Stimulated activated CD8-positive, alpha-beta memory T cell treated with anti-CD3 and anti-CD28 coated beads, Interleukin-4, amount 100 ng/mL, for 24 hours (primary cell): ENCODE measurements at regions not wholly inside any gene's neighbourhood (a gene's known extent, or its start where the extent isn't known, plus 50 kb on each side); places are given as distances from the start of the nearest gene placed in this dataset.
"Not testable (repeated sequence)": the region's sequence is repeated elsewhere in the genome, so short reads cannot be mapped to it uniquely, and the experiment has no call there.

Source experiments
- DNase-seq: peaks from one replicate; pipeline ENCODE4 v3.0.0-alpha.2; 2020; ENCODE audit warnings: low read depth

- no peak for DNase-seq
Measured at GRCh38 chr7:41425926-41426325, 277.0 kb downstream of the INHBA start.

- no peak for DNase-seq
Measured at GRCh38 chr7:41421056-41421455, 281.8 kb downstream of the INHBA start.

- DNase-seq, result no peak
Measured at GRCh38 chr7:41420421-41420820, 282.5 kb downstream of the INHBA start.

- DNase-seq, result no peak
Measured at GRCh38 chr7:41418337-41418736, 284.6 kb downstream of the INHBA start.

GRCh38 chr7:41416208-41416595 lies 286.7 kb downstream of the INHBA start:
- DNase-seq, result no peak

GRCh38 chr7:41415471-41416207 lies 287.3 kb downstream of the INHBA start:
- DNase-seq, result no peak

GRCh38 chr7:41415051-41415450 lies 287.8 kb downstream of the INHBA start:
- DNase-seq, result no peak

- DNase-seq, result no peak
Measured at GRCh38 chr7:41404375-41405074, 298.4 kb downstream of the INHBA start.

GRCh38 chr7:41403291-41403690 lies 299.6 kb downstream of the INHBA start:
- no peak for DNase-seq

GRCh38 chr7:41401833-41402232 lies 301.1 kb downstream of the INHBA start:
- DNase-seq, result no peak

GRCh38 chr7:41399171-41399570 lies 303.7 kb downstream of the INHBA start:
- DNase-seq, result no peak

GRCh38 chr7:41391818-41392217 lies 311.1 kb downstream of the INHBA start:
- no peak for DNase-seq

- not testable (repeated sequence) for DNase-seq
Measured at GRCh38 chr7:41388933-41389332, 314.0 kb downstream of the INHBA start.

- DNase-seq, result no peak
Measured at GRCh38 chr7:41385996-41386395, 316.9 kb downstream of the INHBA start.

GRCh38 chr7:41384418-41384817 lies 318.5 kb downstream of the INHBA start:
- DNase-seq, result no peak

GRCh38 chr7:41383596-41383995 lies 319.3 kb downstream of the INHBA start:
- DNase-seq, result no peak

- DNase-seq, result no peak
Measured at GRCh38 chr7:41378156-41378555, 324.7 kb downstream of the INHBA start.

GRCh38 chr7:41375582-41375981 lies 327.3 kb downstream of the INHBA start:
- DNase-seq, result no peak

GRCh38 chr7:41374150-41374848 lies 328.6 kb downstream of the INHBA start:
- no peak for DNase-seq

GRCh38 chr7:41367967-41368882 lies 334.7 kb downstream of the INHBA start:
- DNase-seq, result no peak

- DNase-seq, result no peak
Measured at GRCh38 chr7:41351091-41351490, 351.8 kb downstream of the INHBA start.

- DNase-seq, result no peak
Measured at GRCh38 chr7:41346878-41347277, 356.0 kb downstream of the INHBA start.
